ENCODE measurements at regions not wholly inside any gene's neighbourhood (a gene's known extent, or its start where the extent isn't known, plus 50 kb on each side); places are given as distances from the start of the nearest gene placed in this dataset.

DNA sequence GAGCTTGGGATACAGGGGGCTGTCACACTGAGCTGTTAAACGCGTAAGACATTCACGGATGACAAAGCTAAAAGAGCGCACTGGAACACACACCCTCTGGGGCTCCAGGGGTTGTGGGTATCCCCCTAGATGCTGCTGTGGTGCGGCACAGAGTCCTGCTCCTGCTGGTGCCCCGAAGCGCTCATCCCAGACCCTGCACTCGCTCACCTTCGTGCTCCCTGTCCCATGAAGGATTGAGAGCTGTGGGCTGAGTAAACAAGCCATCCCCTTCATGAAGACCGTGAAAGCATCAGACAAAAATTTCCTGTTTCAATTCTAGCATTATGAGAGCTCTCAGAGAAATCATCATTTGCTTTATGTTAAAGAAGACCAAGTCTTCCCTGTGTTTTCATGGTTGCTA, 463.5 kb upstream of the ADGRL2 start:
- Mint-ChIP-seq H3K27me3 (no peaks in the 10 kb centered on the region), H3K9me3 (no peaks in the 10 kb centered on the region), H3K27ac (no peak overlapping the region), H3K4me1 (ENCODE audit: low read depth) (no peaks in the 10 kb centered on the region), H3K36me3 (ENCODE audit: low read depth) (no peaks in the 10 kb centered on the region), H3K4me3 (no peak overlapping the region)
- ChIA-PET CTCF (no interaction called here), POLR2A (no interaction called here)
- DNase-seq (no peak), ATAC-seq (ENCODE audit: poor library complexity) (no peak)
- intact Hi-C loops (cut with DNase I, micrococcal nuclease), result no loop called here
- Histone ChIP-seq H3K27me3 (ENCODE audit: control insufficient read depth in 1 of 2, insufficient read depth in 2 of 2, low read length in 2 of 2) (no peaks in the 10 kb centered on the region), H3K4me1 (ENCODE audit: insufficient read depth, low read length) (no peaks in the 10 kb centered on the region), H3K36me3 (ENCODE audit: insufficient read depth, low read length) (no peaks in the 10 kb centered on the region), H3K9me3 (ENCODE audit: control insufficient read depth in 1 of 2, insufficient read depth in 1 of 2, low read length in 2 of 2) (peaks cover 0 to 8% of the 10 kb centered on the region in 2 experiments), H3K4me3 (ENCODE audit: low read length) (no peak overlapping the region), H3K27ac (ENCODE audit: low read depth in 1 of 2, low read length in 2 of 2) (no peak overlapping the region)
- TF ChIP-seq, protein P1, sequence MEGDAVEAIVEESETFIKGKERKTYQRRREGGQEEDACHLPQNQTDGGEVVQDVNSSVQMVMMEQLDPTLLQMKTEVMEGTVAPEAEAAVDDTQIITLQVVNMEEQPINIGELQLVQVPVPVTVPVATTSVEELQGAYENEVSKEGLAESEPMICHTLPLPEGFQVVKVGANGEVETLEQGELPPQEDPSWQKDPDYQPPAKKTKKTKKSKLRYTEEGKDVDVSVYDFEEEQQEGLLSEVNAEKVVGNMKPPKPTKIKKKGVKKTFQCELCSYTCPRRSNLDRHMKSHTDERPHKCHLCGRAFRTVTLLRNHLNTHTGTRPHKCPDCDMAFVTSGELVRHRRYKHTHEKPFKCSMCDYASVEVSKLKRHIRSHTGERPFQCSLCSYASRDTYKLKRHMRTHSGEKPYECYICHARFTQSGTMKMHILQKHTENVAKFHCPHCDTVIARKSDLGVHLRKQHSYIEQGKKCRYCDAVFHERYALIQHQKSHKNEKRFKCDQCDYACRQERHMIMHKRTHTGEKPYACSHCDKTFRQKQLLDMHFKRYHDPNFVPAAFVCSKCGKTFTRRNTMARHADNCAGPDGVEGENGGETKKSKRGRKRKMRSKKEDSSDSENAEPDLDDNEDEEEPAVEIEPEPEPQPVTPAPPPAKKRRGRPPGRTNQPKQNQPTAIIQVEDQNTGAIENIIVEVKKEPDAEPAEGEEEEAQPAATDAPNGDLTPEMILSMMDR (IDR thresholded peaks at IDR 0.05), result no peak

DNA sequence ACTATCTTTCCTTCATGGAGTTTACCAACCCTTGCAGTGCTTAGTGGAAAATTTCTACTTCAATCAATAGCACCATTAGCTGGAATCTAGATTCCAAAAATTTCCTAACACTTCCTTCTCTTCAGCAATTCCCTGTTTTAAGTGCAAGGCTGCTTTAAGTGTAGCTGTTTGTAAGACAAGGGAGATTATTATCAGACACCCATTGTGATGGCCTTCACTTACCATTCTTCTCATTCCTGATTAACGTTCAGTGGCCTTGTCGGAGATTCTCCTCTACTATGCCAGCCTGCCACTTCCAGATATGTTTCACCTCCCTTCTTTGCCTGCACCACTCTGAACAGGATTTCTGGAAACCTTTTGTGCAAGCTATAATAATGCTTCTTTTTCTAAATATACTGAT, 464.9 kb upstream of the ADGRL2 start:
- Histone ChIP-seq H3K4me3 (ENCODE audit: low read length) (no peak overlapping the region), H3K36me3 (ENCODE audit: insufficient read depth, low read length) (no peaks in the 10 kb centered on the region), H3K9me3 (ENCODE audit: control insufficient read depth in 1 of 2, insufficient read depth in 1 of 2, low read length in 2 of 2) (peaks cover 0 to 8% of the 10 kb centered on the region in 2 experiments), H3K4me1 (ENCODE audit: insufficient read depth, low read length) (no peaks in the 10 kb centered on the region), H3K27me3 (ENCODE audit: control insufficient read depth in 1 of 2, insufficient read depth in 2 of 2, low read length in 2 of 2) (no peaks in the 10 kb centered on the region), H3K27ac (ENCODE audit: low read depth in 1 of 2, low read length in 2 of 2) (no peak overlapping the region)
- intact Hi-C loops (cut with DNase I, micrococcal nuclease), result no loop called here
- ChIA-PET CTCF (no interaction called here), POLR2A (no interaction called here)
- Mint-ChIP-seq H3K36me3 (ENCODE audit: low read depth) (no peaks in the 10 kb centered on the region), H3K4me1 (ENCODE audit: low read depth) (no peaks in the 10 kb centered on the region), H3K9me3 (no peaks in the 10 kb centered on the region), H3K27ac (no peak overlapping the region), H3K4me3 (no peak overlapping the region), H3K27me3 (no peaks in the 10 kb centered on the region)
- DNase-seq (no peak), ATAC-seq (ENCODE audit: poor library complexity) (no peak)
- TF ChIP-seq, protein P1 (IDR thresholded peaks at IDR 0.05), result no peak

DNA sequence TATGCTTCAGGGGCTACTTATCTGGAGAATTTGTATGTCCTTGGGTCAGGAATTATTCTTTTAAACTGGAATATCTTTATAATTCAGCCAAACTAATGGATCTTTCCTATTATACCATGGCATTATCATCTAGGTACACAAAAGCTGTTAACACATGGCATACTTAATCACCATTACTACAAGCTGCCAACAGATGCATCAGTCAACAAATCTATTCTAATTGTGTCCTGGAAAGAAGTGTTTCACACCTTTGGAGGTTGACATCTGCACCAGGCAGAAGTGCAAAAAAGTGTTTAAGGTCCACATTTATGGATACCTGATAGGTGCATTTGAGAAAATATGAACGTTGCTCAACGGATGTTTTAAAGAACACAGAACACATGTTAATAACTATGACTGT, 470.2 kb upstream of the ADGRL2 start:
- DNase-seq, result no peak
- no peaks in the 10 kb centered on the region for H3K36me3 Mint-ChIP-seq (ENCODE audit: low read depth)
- CTCF ChIA-PET, result no interaction called here
- no peak overlapping the region for H3K27ac Mint-ChIP-seq
- H3K9me3 ChIP-seq (ENCODE audit: control insufficient read depth in 1 of 2, insufficient read depth in 1 of 2, low read length in 2 of 2), result no peaks in the 10 kb centered on the region
- no peaks in the 10 kb centered on the region for H3K27me3 ChIP-seq (ENCODE audit: control insufficient read depth in 1 of 2, insufficient read depth in 2 of 2, low read length in 2 of 2)
- H3K4me1 ChIP-seq (ENCODE audit: insufficient read depth, low read length), result no peaks in the 10 kb centered on the region
- no peak for ATAC-seq (ENCODE audit: poor library complexity)
- no peaks in the 10 kb centered on the region for H3K9me3 Mint-ChIP-seq
- no peaks in the 10 kb centered on the region for H3K36me3 ChIP-seq (ENCODE audit: insufficient read depth, low read length)
- POLR2A ChIA-PET, result no interaction called here
- no peaks in the 10 kb centered on the region for H3K27me3 Mint-ChIP-seq
- TF ChIP-seq, protein P1 (IDR thresholded peaks at IDR 0.05), result no peak
- no peak overlapping the region for H3K27ac ChIP-seq (ENCODE audit: low read depth in 1 of 2, low read length in 2 of 2)
- no peak overlapping the region for H3K4me3 Mint-ChIP-seq
- intact Hi-C loops (cut with DNase I, micrococcal nuclease), result no loop called here
- H3K4me3 ChIP-seq (ENCODE audit: low read length), result no peak overlapping the region
- H3K4me1 Mint-ChIP-seq (ENCODE audit: low read depth), result no peaks in the 10 kb centered on the region
